Gastroesophageal sphincter (tissue), 4 donors: ENCODE measurements at regions not wholly inside any gene's neighbourhood (a gene's known extent, or its start where the extent isn't known, plus 50 kb on each side); places are given as distances from the start of the nearest gene placed in this dataset.
"Not testable (repeated sequence)": the region's sequence is repeated elsewhere in the genome, so short reads cannot be mapped to it uniquely, and the experiment has no call there.

Experiments used
- ATAC-seq: fragments of 150-250 bp; one replicate; pipeline ENCODE4 v1.9.1; 2016; ENCODE audit warnings: mild to moderate bottlenecking, moderate library complexity
- H3K27ac ChIP-seq, 4 donors: fragments of 200-600 bp; sonication (generic) in 3 of 4; 1 replicate in 3 of 4; 2 replicates in 1 of 4; pipeline ENCODE4 v1.5.1; 2016 to 2019
- H3K27me3 ChIP-seq: fragments of 200-600 bp; sonication (generic); one replicate; pipeline ENCODE4 v1.5.1; 2019
- H3K36me3 ChIP-seq, 2 donors: fragments of 200-600 bp; sonication (generic); one replicate each; pipeline ENCODE4 v1.5.1; 2019; ENCODE audit warnings: control low read depth in 1 of 2
- H3K4me1 ChIP-seq, 3 donors: fragments of 200-600 bp; sonication (generic); 1 replicate in 2 of 3; 2 replicates in 1 of 3; pipeline ENCODE4 v1.5.1; 2016 to 2019; ENCODE audit warnings: control low read depth in 2 of 3
- H3K4me3 ChIP-seq, 2 donors: fragments of 200-600 bp; sonication (generic); one replicate each; pipeline ENCODE4 v1.5.1; 2019; ENCODE audit warnings: mild to moderate bottlenecking in 1 of 2, moderate library complexity in 1 of 2
- H3K9me3 ChIP-seq, 3 donors: fragments of 200-600 bp; sonication (generic); one replicate each; pipeline ENCODE4 v1.5.1; 2017 to 2019; ENCODE audit warnings: control low read depth in 2 of 3
- CTCF ChIP-seq, 4 experiments: fragments of 200-600 bp in 2 of 4; fragments of 450-650 bp in 2 of 4; sonication (generic) in 1 of 4; IDR thresholded peaks; one replicate each; pipeline ENCODE4 v1.5.1; 2017 to 2019; ENCODE audit warnings: antibody characterized with exemption in 4 of 4, mild to moderate bottlenecking in 2 of 4, moderate library complexity in 2 of 4
- EP300 ChIP-seq: sonication (generic); formaldehyde crosslinking; IDR thresholded peaks from one replicate; pipeline ENCODE4 v1.6.1; 2017; ENCODE audit warnings: antibody characterized with exemption, mild to moderate bottlenecking
- POLR2A ChIP-seq, 2 donors: fragments of 450-650 bp; IDR thresholded peaks; one replicate each; pipeline ENCODE4 v1.6.1; 2017; ENCODE audit warnings: antibody characterized with exemption in 2 of 2, mild to moderate bottlenecking in 2 of 2, moderate library complexity in 1 of 2
- POLR2AphosphoS5 ChIP-seq: sonication (generic); formaldehyde crosslinking; IDR thresholded peaks from one replicate; pipeline ENCODE4 v1.6.1; 2017; ENCODE audit warnings: antibody characterized with exemption
- WGBS, 2 donors: methylation state at CpG; one replicate each; pipeline ENCODE4 v1.1.5; 2018; ENCODE audit warnings: low coverage in 1 of 2; 5-methylcytosine and 5-hydroxymethylcytosine counted together

- no peaks in the 10 kb centered on the region for H3K4me1 ChIP-seq
- H3K9me3 ChIP-seq = no peaks in the 10 kb centered on the region
- no peaks in the 10 kb centered on the region for H3K27me3 ChIP-seq
- no peak overlapping the region for H3K4me3 ChIP-seq
- 50 to 70% methylated on average over 1 to 2 of the region's 2 CpGs for whole genome bisulfite sequencing, 2 donors
- no peaks in the 10 kb centered on the region for H3K36me3 ChIP-seq
- no peak overlapping the region for H3K27ac ChIP-seq
- ATAC-seq = no peak
- TF ChIP-seq EP300 (no peak), CTCF (IDR thresholded peaks at IDR 0.05) (no peak), POLR2A (IDR thresholded peaks at IDR 0.05) (no peak), POLR2AphosphoS5 (no peak)
Measured at GRCh38 chr2:82993609-82994008, 1465.5 kb downstream of the SUCLG1 start.

DNA sequence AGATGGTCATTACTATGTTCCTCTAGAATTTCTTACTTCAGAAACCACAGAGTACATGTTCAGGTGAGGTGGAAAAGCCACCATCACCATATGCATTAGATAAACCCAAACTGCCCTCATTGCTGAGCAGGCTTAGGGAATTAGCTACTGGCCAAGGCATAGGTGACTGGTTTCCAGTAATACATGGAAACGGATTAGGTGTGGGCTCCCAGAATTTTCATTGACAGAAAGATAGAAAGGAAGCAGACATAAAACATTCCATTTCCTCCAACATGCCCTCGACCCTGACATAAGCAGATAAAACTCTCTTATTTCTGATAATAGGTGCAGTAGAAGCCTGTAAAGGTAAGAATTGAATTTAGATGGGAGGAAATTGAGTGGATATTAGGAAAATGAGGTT, 1466.1 kb downstream of the SUCLG1 start:
- H3K9me3 ChIP-seq = no peaks in the 10 kb centered on the region
- no peak overlapping the region for H3K4me3 ChIP-seq
- H3K36me3 ChIP-seq = no peaks in the 10 kb centered on the region
- no peaks in the 10 kb centered on the region for H3K27me3 ChIP-seq
- TF ChIP-seq EP300 (no peak), POLR2AphosphoS5 (no peak), CTCF (IDR thresholded peaks at IDR 0.05) (no peak), POLR2A (IDR thresholded peaks at IDR 0.05) (no peak)
- H3K27ac ChIP-seq = no peak overlapping the region
- 73 to 83% methylated on average over 1 to 2 of the region's 2 CpGs for WGBS, 2 donors
- no peak for ATAC-seq
- H3K4me1 ChIP-seq = no peaks in the 10 kb centered on the region

GRCh38 chr2:82987706-82988105, 1471.4 kb downstream of the SUCLG1 start:
- H3K9me3 ChIP-seq, H3K27ac ChIP-seq, H3K4me1 ChIP-seq, H3K27me3 ChIP-seq, H3K4me3 ChIP-seq, ATAC-seq, H3K36me3 ChIP-seq: not testable (repeated sequence)
- 86 to 91% methylated on average over 6 of the region's 6 CpGs for WGBS, 2 donors

DNA sequence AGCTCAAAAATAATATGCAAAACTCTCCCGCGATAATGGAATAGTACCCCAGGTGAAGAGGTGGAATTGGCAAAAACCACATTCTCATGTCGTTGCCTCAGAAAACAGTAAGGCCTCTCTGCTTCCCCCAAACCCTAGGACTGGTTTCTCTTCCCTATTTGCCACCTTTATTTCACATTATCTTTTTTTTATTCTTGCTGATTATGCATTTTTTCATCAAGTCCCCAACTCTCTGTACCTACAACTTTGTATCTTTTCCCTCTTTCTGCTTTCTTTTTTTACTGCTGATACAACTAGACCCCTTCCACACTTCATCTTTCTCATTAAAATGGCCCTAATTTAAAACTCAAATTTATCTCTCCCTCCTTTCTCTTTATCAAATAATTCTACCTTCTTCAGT, 1472.2 kb downstream of the SUCLG1 start:
- Histone ChIP-seq H3K27me3 (no peaks in the 10 kb centered on the region), H3K36me3 (no peaks in the 10 kb centered on the region), H3K27ac (no peak overlapping the region), H3K4me1 (no peaks in the 10 kb centered on the region), H3K9me3 (no peaks in the 10 kb centered on the region), H3K4me3 (no peak overlapping the region)
- no peak for ATAC-seq
- TF ChIP-seq CTCF (IDR thresholded peaks at IDR 0.05) (no peak), POLR2AphosphoS5 (no peak), POLR2A (IDR thresholded peaks at IDR 0.05) (no peak), EP300 (no peak)
- WGBS, 2 donors = 93 to 97% methylated on average over 3 of the region's 3 CpGs

DNA sequence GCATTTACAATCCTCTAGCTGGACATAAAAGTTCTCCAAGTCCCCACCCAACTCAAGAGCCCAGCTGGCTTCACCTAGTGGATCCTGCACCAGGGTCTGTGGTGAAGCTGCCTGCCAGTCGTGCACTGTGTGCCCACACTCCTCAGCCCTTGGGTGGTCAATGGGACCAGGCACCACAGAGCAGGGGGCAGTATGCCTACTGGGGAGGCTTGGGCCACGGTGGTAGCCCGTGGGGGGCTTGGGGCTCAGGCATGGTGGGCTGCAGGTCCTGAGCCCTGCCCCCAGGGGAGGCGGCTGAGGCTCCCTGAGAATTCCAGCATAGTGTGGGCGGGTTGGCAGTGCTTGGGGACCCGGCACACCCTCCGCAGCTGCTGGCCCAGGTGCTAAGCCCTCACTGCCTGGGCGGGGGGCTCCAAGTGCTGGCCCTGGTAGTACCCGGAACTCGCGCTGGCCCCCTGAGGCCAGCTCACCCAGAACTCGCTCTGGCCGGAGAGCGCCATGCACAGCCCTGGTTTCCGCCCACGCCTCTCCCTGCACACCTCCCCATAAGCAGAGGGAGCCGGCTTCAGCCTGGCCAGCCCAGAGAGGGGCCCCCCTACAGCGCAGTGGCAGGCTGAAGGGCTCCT, 1473.4 kb downstream of the SUCLG1 start:
- Histone ChIP-seq H3K4me1 (no peaks in the 10 kb centered on the region), H3K27me3 (no peaks in the 10 kb centered on the region), H3K9me3 (peaks cover 0 to 6% (median 0%) of the 10 kb centered on the region in 3 donors), H3K36me3 (no peaks in the 10 kb centered on the region), H3K4me3 (no peak overlapping the region), H3K27ac (no peak overlapping the region)
- ATAC-seq = no peak
- WGBS, 2 donors = no CpG with 5 or more reads among the region's 18 CpGs
- TF ChIP-seq CTCF (IDR thresholded peaks at IDR 0.05) = no peak
